Osteocyte (in vitro differentiated cells): ENCODE measurements at regions not wholly inside any gene's neighbourhood (a gene's known extent, or its start where the extent isn't known, plus 50 kb on each side); places are given as distances from the start of the nearest gene placed in this dataset.

Source experiments
- DNase-seq: peaks from one replicate; pipeline ENCODE4 v3.0.0; 2021; ENCODE audit warnings: mixed read lengths; ENCODE audit not compliant: unreplicated experiment; ENCODE audit errors: extremely low spot score
- H3K27ac Mint-ChIP-seq: one replicate; pipeline ENCODE4 v1.8.0; 2021; ENCODE audit warnings: mild to moderate bottlenecking, mixed read lengths; ENCODE audit not compliant: unreplicated experiment
- H3K27me3 Mint-ChIP-seq: one replicate; pipeline ENCODE4 v1.8.0; 2021; ENCODE audit warnings: mixed read lengths; ENCODE audit not compliant: unreplicated experiment
- H3K36me3 Mint-ChIP-seq: one replicate; pipeline ENCODE4 v1.8.0; 2021; ENCODE audit warnings: mixed read lengths; ENCODE audit not compliant: unreplicated experiment
- H3K4me1 Mint-ChIP-seq: one replicate; pipeline ENCODE4 v1.8.0; 2021; ENCODE audit warnings: mixed read lengths; ENCODE audit not compliant: unreplicated experiment
- H3K4me3 Mint-ChIP-seq: one replicate; pipeline ENCODE4 v1.8.0; 2021; ENCODE audit warnings: mild to moderate bottlenecking, moderate library complexity, mixed read lengths; ENCODE audit not compliant: unreplicated experiment
- H3K9me3 Mint-ChIP-seq: one replicate; pipeline ENCODE4 v1.8.0; 2021; ENCODE audit warnings: mixed read lengths; ENCODE audit not compliant: unreplicated experiment
- CTCF ChIP-seq: fragments of 200-600 bp; sonication (generic); IDR thresholded peaks from 2 replicates; pipeline ENCODE4 v1.5.0; 2021; ENCODE audit warnings: antibody characterized with exemption, mild to moderate bottlenecking, moderate library complexity

GRCh38 chr15:87792250-87793040, 464.1 kb downstream of the NTRK3 start:
- no peak for DNase-seq
- Mint-ChIP-seq H3K27me3 (peaks cover 3% of the 10 kb centered on the region), H3K9me3 (no peaks in the 10 kb centered on the region), H3K4me3 (no peak overlapping the region), H3K27ac (no peak overlapping the region), H3K4me1 (no peaks in the 10 kb centered on the region), H3K36me3 (no peaks in the 10 kb centered on the region)
- TF ChIP-seq CTCF: no peak

GRCh38 chr15:87781959-87782625, 474.4 kb downstream of the NTRK3 start:
- no peak for DNase-seq
- Mint-ChIP-seq H3K27me3 (no peaks in the 10 kb centered on the region), H3K36me3 (no peaks in the 10 kb centered on the region), H3K4me3 (no peak overlapping the region), H3K9me3 (no peaks in the 10 kb centered on the region), H3K27ac (no peak overlapping the region), H3K4me1 (peaks cover 2% of the 10 kb centered on the region)
- no peak for TF ChIP-seq CTCF

- no peaks in the 10 kb centered on the region for H3K27me3 Mint-ChIP-seq
- no peak overlapping the region for H3K4me3 Mint-ChIP-seq
- no peaks in the 10 kb centered on the region for H3K9me3 Mint-ChIP-seq
- H3K36me3 Mint-ChIP-seq: no peaks in the 10 kb centered on the region
- TF ChIP-seq CTCF: no peak
- H3K4me1 Mint-ChIP-seq: peaks cover 4% of the 10 kb centered on the region
- H3K27ac Mint-ChIP-seq: no peak overlapping the region
- DNase-seq: no peak
Observed at GRCh38 chr15:87779746-87780145, 476.8 kb downstream of the NTRK3 start.

- Mint-ChIP-seq H3K27me3 (no peaks in the 10 kb centered on the region), H3K9me3 (no peaks in the 10 kb centered on the region), H3K4me3 (no peak overlapping the region), H3K36me3 (no peaks in the 10 kb centered on the region), H3K27ac (no peak overlapping the region), H3K4me1 (peaks cover 4% of the 10 kb centered on the region)
- DNase-seq: no peak
- TF ChIP-seq CTCF: no peak
Observed at GRCh38 chr15:87778358-87778757, 478.2 kb downstream of the NTRK3 start.

- no peaks in the 10 kb centered on the region for H3K9me3 Mint-ChIP-seq
- H3K27ac Mint-ChIP-seq: no peak overlapping the region
- H3K27me3 Mint-ChIP-seq: no peaks in the 10 kb centered on the region
Observed at GRCh38 chr15:87777054-87777561, 479.4 kb downstream of the NTRK3 start.

More at GRCh38 chr15:87777054-87777561, 479.4 kb downstream of the NTRK3 start:
- Mint-ChIP-seq H3K4me3 (no peak overlapping the region), H3K36me3 (no peaks in the 10 kb centered on the region), H3K4me1 (peaks cover 4% of the 10 kb centered on the region)
- no peak for DNase-seq
- no peak for TF ChIP-seq CTCF
